ENCODE measurements at regions not wholly inside any gene's neighbourhood (a gene's known extent, or its start where the extent isn't known, plus 50 kb on each side); places are given as distances from the start of the nearest gene placed in this dataset.

DNA sequence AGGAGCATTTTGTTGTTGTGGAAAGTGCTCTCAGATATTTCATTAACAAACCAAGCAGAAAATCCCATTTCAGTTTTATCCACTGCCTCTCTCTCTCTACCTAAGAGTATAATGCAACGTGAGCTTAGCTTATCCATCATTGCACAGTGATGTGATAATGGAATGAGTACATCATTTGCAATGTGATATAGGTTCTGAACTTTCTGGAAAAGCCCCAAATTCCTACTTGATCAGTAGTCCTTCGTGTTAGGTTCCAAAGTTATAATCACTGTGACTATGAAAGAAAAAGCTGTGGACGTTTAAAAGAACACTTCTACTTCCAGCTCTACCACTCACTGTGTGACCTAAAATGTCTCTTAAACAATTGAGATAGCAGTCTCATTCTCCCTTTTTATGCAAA is 76.4 kb upstream of the PRMT6 start:
- H3K4me3 ChIP-seq (ENCODE audit: low read depth, low read length) = no peak overlapping the region
- no peak for DNase-seq (ENCODE audit: low read depth)
- TF ChIP-seq, protein P1, sequence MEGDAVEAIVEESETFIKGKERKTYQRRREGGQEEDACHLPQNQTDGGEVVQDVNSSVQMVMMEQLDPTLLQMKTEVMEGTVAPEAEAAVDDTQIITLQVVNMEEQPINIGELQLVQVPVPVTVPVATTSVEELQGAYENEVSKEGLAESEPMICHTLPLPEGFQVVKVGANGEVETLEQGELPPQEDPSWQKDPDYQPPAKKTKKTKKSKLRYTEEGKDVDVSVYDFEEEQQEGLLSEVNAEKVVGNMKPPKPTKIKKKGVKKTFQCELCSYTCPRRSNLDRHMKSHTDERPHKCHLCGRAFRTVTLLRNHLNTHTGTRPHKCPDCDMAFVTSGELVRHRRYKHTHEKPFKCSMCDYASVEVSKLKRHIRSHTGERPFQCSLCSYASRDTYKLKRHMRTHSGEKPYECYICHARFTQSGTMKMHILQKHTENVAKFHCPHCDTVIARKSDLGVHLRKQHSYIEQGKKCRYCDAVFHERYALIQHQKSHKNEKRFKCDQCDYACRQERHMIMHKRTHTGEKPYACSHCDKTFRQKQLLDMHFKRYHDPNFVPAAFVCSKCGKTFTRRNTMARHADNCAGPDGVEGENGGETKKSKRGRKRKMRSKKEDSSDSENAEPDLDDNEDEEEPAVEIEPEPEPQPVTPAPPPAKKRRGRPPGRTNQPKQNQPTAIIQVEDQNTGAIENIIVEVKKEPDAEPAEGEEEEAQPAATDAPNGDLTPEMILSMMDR (conservative IDR thresholded peaks at IDR 0.05; ENCODE audit: low read depth, low read length) = no peak

DNA sequence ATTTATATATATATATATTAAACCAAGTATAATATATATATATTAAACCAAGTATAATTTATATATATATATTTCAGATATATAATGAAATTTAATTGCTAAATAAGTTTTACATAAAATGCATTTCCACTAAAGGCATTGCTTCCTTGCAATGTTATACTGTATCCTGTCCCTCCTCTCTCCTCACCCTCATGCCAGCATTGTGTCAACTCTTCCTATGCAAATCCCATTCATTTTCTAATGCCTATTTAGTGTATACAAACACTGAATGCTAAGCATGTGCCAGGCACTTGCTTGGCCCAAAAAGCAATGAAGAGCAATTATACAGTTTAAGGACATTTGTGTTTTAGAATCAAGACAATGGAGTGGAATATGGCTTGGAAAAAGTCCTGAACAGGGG is 71.7 kb upstream of the PRMT6 start:
- DNase-seq (ENCODE audit: low read depth) = no peak
- no peak overlapping the region for H3K4me3 ChIP-seq (ENCODE audit: low read depth, low read length)
- TF ChIP-seq, protein P1 (conservative IDR thresholded peaks at IDR 0.05; ENCODE audit: low read depth, low read length) = no peak

DNA sequence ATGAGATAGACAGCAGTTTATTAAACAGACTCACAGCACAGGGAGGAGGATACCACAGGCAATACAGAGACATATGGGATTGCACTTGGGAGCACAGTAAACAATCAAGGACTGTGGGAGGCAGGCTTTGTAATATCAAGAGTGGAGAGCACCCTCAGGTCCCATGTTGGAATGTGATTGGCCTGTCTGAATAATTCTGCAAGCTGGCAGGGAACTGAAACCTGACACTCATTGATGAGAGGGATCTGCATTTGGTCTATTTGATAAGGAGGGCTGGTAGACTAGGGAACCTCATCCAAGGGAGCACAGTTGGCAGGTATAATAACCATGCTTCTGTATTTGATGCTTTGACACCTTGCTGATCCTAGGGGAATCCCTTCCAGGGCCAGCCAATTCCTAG is 69.9 kb upstream of the PRMT6 start:
- H3K4me3 ChIP-seq (ENCODE audit: low read depth, low read length) = no peak overlapping the region
- DNase-seq (ENCODE audit: low read depth) = no peak
- TF ChIP-seq, protein P1 (conservative IDR thresholded peaks at IDR 0.05; ENCODE audit: low read depth, low read length) = no peak

DNA sequence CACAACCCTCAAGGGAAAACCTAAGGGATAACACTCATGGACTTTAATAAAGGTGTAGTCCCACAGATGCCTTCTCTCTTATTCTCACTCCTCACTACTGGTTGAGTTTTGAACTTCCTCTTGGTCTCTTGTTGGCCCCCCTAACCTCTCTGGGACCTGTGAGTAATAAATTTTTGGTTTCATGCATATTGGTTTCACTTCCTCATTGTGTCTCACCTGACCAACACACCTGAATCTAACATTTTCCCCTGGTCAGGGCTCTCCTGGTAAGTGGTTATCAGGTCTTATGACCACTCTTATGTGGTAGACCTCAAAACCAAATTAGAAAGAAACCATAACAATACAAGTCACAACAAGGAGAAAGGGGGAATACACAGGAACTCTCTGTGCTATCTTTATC is 60.5 kb upstream of the PRMT6 start:
- no peak overlapping the region for H3K4me3 ChIP-seq (ENCODE audit: low read depth, low read length)
- TF ChIP-seq, protein P1 (conservative IDR thresholded peaks at IDR 0.05; ENCODE audit: low read depth, low read length) = no peak

DNA sequence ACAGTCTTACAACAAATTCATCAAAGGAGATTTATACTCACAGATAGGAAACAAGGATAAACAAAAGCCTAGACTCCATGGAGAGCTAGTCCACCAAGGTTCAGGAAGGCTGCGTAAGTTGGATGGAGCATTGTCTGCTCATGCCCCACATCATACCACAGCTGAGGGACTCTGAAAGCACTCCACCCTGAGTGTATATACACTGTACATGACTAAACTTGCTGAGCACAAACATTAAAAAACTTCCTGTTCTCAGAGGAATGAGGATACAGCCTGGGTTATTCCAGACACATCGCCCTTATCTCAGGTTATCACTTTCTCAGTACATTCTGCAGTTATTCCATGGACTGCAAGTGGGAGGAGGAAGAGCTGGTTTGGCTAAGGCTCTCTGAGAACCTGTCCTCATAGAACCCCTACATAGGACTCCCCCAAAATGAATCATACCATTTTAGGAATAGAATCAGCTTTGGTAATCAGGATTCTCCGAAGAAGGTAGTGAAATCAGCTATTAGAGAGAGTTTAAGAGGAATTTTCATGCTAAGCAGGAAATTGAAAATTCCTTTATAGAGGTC is 58.0 kb upstream of the PRMT6 start:
- H3K4me3 ChIP-seq (ENCODE audit: low read depth, low read length) = no peak overlapping the region
- DNase-seq (ENCODE audit: low read depth) = no peak
- TF ChIP-seq, protein P1 (conservative IDR thresholded peaks at IDR 0.05; ENCODE audit: low read depth, low read length) = no peak

More for the DNA sequence above, 60.5 kb upstream of the PRMT6 start:
- no peak for DNase-seq (ENCODE audit: low read depth)

DNA sequence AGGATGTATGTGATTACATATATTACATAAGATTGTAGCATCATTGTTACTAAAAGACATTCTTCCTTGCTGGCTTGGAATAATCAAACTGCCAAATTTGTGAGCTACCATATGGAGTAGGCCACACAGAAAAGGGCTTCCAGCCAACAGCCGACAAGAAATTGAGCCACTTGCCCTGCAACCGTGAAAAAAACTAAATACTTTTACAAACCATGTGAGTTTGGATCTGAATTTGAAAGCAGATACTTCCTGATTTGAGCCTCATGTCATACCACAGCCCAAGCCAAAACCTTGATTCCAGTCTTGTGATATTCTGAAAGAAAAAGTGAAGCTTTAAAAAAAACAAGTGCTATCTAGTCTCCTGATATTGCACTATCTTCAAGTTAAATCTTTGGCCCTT is 55.6 kb upstream of the PRMT6 start:
- TF ChIP-seq, protein P1 (conservative IDR thresholded peaks at IDR 0.05; ENCODE audit: low read depth, low read length) = no peak
- DNase-seq (ENCODE audit: low read depth) = peak; percentile 12
- H3K4me3 ChIP-seq (ENCODE audit: low read depth, low read length) = no peak overlapping the region

DNA sequence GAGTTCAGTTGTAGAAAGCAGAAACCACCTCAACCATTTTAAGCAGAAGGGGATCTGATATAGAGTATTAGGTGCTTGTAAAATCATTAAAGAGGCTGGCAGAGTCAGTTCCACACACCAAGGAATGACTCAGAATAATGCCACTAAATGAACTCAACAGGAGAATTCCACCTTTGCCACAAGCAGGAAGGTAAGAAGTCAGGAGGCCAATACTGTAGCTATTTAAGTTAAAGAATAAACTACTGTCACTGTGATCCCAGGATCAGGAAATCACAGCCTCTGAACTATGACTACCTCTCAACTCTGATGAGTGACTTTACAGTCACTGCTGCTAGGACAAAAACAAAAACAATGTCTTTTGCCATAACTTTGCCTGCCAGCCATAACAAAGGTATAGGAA is 52.5 kb upstream of the PRMT6 start:
- TF ChIP-seq, protein P1 (conservative IDR thresholded peaks at IDR 0.05; ENCODE audit: low read depth, low read length) = no peak
- DNase-seq (ENCODE audit: low read depth) = no peak
- H3K4me3 ChIP-seq (ENCODE audit: low read depth, low read length) = no peak overlapping the region

Measured in choroid plexus epithelial cell (primary cell).